A549 (cell line): ENCODE measurements at regions not wholly inside any gene's neighbourhood (a gene's known extent, or its start where the extent isn't known, plus 50 kb on each side); places are given as distances from the start of the nearest gene placed in this dataset.
A peak's percentile ranks its signal among the peaks of the same experiment; 100 is the strongest.

Experiments used
- ATAC-seq, 2 experiments: fragments of 200-7000 bp in 1 of 2; fragments of >200 bp in 1 of 2; cut with Nextera tagmentation in 1 of 2; cut with Tn5 transposase in 1 of 2; 3 replicates each; pipeline versions ENCODE4 v1.8.0 to v1.9.1; 2018 to 2020; ENCODE audit warnings: mild to moderate bottlenecking in 1 of 2, moderate library complexity in 1 of 2
- CTCF ChIA-PET: fragments of 300-600 bp; sonication (Branson Sonifier 250); formaldehyde crosslinking; extraction: SDS; loops from one replicate; lab custom pipeline; 2021; ENCODE audit warnings: antibody characterized with exemption, inconsistent platforms; lab: Yijun Ruan, JAX
- POLR2A ChIA-PET: fragments of 350-600 bp; formaldehyde crosslinking; extraction: SDS; loops from one replicate; lab custom pipeline; 2021; ENCODE audit warnings: antibody characterized with exemption, inconsistent platforms; lab: Yijun Ruan, JAX
- DNase-seq, 2 experiments: peaks; one replicate each; pipeline versions ENCODE4 v3.0.0 to v3.0.0-alpha.2; 2011 to 2016; ENCODE audit warnings: low read depth in 1 of 2, low spot score in 1 of 2
- FAIRE-seq: peaks from 2 replicates; lab custom pipeline; 2011; peaks lifted over from hg19 to GRCh38; lab: Jason Lieb, UNC
- H3K27ac ChIP-seq, 2 experiments: fragments of >200 bp; sonication (Bioruptor Twin); formaldehyde crosslinking; 3 replicates each; pipeline ENCODE4 v1.5.1; 2016 to 2017
- H3K4me1 ChIP-seq: fragments of >200 bp; sonication (Bioruptor Twin); formaldehyde crosslinking; 3 replicates; pipeline ENCODE4 v1.6.1; 2016
- H3K4me2 ChIP-seq: fragments of >200 bp; sonication (Bioruptor Twin); formaldehyde crosslinking; 3 replicates; pipeline ENCODE4 v1.6.1; 2016
- H3K4me3 ChIP-seq: fragments of >200 bp; sonication (Bioruptor Twin); formaldehyde crosslinking; 3 replicates; pipeline ENCODE4 v1.5.1; 2016
- H3K9me3 ChIP-seq: fragments of >200 bp; sonication (Bioruptor Twin); formaldehyde crosslinking; 3 replicates; pipeline ENCODE4 v1.6.1; 2016
- CHD2 ChIP-seq: fragments of 150-350 bp; IDR thresholded peaks from 2 replicates; pipeline ENCODE4 v1.6.1; 2014; ENCODE audit warnings: low read length; ENCODE audit not compliant: partially characterized antibody
- EHF ChIP-seq: fragments of 250-450 bp; sonication (Bioruptor Pico); IDR thresholded peaks from 2 replicates; pipeline ENCODE4 v1.5.0; 2020; ENCODE audit warnings: mild to moderate bottlenecking
- FOSB ChIP-seq: fragments of 250-450 bp; sonication (Bioruptor Pico); IDR thresholded peaks from 2 replicates; pipeline ENCODE4 v1.5.0; 2020; ENCODE audit warnings: mild to moderate bottlenecking, moderate library complexity
- FOSL2 ChIP-seq, 2 experiments: fragments of 450-650 bp in 1 of 2; fragments of >200 bp in 1 of 2; sonication (Bioruptor Twin) in 1 of 2; formaldehyde crosslinking; IDR thresholded peaks; 2 replicates each; pipeline versions ENCODE4 v1.5.0 to v1.6.1; 2016 to 2020; ENCODE audit warnings: mild to moderate bottlenecking in 1 of 2, moderate library complexity in 1 of 2
- FOXS1 ChIP-seq: fragments of 250-450 bp; sonication (Bioruptor Pico); IDR thresholded peaks from 2 replicates; pipeline ENCODE4 v1.5.0; 2020; ENCODE audit warnings: mild to moderate bottlenecking, moderate library complexity
- GATA3 ChIP-seq: IDR thresholded peaks from 2 replicates; pipeline ENCODE4 v1.6.1; 2012; ENCODE audit warnings: borderline replicate concordance
- HDAC2 ChIP-seq: fragments of 200-600 bp; sonication (generic); IDR thresholded peaks from 2 replicates; pipeline ENCODE4 v1.6.1; 2016
- HOXB13 ChIP-seq: fragments of 250-450 bp; sonication (Bioruptor Pico); IDR thresholded peaks from 2 replicates; pipeline ENCODE4 v1.5.0; 2020; ENCODE audit warnings: low read depth, mild to moderate bottlenecking, moderate library complexity
- KDM5A ChIP-seq: fragments of 200-600 bp; sonication (generic); IDR thresholded peaks from 2 replicates; pipeline ENCODE4 v1.6.1; 2016; ENCODE audit warnings: antibody characterized with exemption, mild to moderate bottlenecking
- MAFK ChIP-seq: fragments of 450-650 bp; IDR thresholded peaks from 2 replicates; pipeline ENCODE4 v1.6.1; 2014; ENCODE audit not compliant: partially characterized antibody
- MYC ChIP-seq: IDR thresholded peaks from 2 replicates; pipeline ENCODE4 v1.6.1; 2012; ENCODE audit warnings: mild to moderate bottlenecking, inconsistent platforms, low read length, improper control_type of control experiment, borderline replicate concordance
- NFE2L2 ChIP-seq: fragments of 150-350 bp; conservative IDR thresholded peaks from 2 replicates; pipeline ENCODE4 v1.6.1; 2014; ENCODE audit warnings: low read length
- NR3C1 ChIP-seq: fragments of >200 bp; sonication (Bioruptor Twin); formaldehyde crosslinking; IDR thresholded peaks from 3 replicates; pipeline ENCODE4 v1.6.1; 2017
- POLR2AphosphoS2 ChIP-seq: conservative IDR thresholded peaks from 2 replicates; pipeline ENCODE4 v1.6.1; 2012; ENCODE audit warnings: low read length, improper control_type of control experiment, inconsistent platforms
- RARB ChIP-seq: fragments of 250-450 bp; sonication (Bioruptor Pico); IDR thresholded peaks from 2 replicates; pipeline ENCODE4 v1.8.0; 2021; ENCODE audit warnings: mild to moderate bottlenecking, moderate library complexity
- RNF2 ChIP-seq: fragments of 200-600 bp; sonication (generic); IDR thresholded peaks from 2 replicates; pipeline ENCODE4 v1.6.1; 2016; ENCODE audit warnings: low read depth, mild to moderate bottlenecking, antibody characterized with exemption, moderate library complexity, borderline replicate concordance
- SMC3 ChIP-seq: fragments of >200 bp; sonication (Bioruptor Twin); formaldehyde crosslinking; IDR thresholded peaks from 3 replicates; pipeline ENCODE4 v1.6.1; 2018; ENCODE audit warnings: inconsistent platforms
- SREBF2 ChIP-seq: fragments of 450-650 bp; IDR thresholded peaks from 2 replicates; pipeline ENCODE4 v1.6.1; 2014; ENCODE audit warnings: mild to moderate bottlenecking, moderate library complexity
- TP53 ChIP-seq: fragments of 250-450 bp; sonication (Bioruptor Pico); IDR thresholded peaks from 2 replicates; pipeline ENCODE4 v1.5.0; 2021; ENCODE audit warnings: mild to moderate bottlenecking, moderate library complexity
- ZFP36 ChIP-seq: fragments of 450-650 bp; IDR thresholded peaks from 2 replicates; pipeline ENCODE4 v1.6.1; 2014; ENCODE audit warnings: borderline replicate concordance; ENCODE audit not compliant: partially characterized antibody
- WGBS: methylation state at CpG from one replicate; pipeline ENCODE4 v1.1.6; 2017; ENCODE audit errors: missing lambda C conversion rate; 5-methylcytosine and 5-hydroxymethylcytosine counted together
- TF ChIP-seq, protein P1 (sequence below): fragments of 200-600 bp; sonication (generic); IDR thresholded peaks from 2 replicates; pipeline ENCODE4 v1.6.1; 2016; ENCODE audit warnings: antibody characterized with exemption, mild to moderate bottlenecking, moderate library complexity
- TF ChIP-seq, protein P2 (sequence below): fragments of 450-650 bp; IDR thresholded peaks from 2 replicates; pipeline ENCODE4 v1.6.1; 2014; ENCODE audit warnings: antibody characterized with exemption
- TF ChIP-seq, protein P3 (sequence below): fragments of >200 bp; sonication (Bioruptor Twin); formaldehyde crosslinking; IDR thresholded peaks from 3 replicates; pipeline ENCODE4 v1.6.1; 2016

DNA sequence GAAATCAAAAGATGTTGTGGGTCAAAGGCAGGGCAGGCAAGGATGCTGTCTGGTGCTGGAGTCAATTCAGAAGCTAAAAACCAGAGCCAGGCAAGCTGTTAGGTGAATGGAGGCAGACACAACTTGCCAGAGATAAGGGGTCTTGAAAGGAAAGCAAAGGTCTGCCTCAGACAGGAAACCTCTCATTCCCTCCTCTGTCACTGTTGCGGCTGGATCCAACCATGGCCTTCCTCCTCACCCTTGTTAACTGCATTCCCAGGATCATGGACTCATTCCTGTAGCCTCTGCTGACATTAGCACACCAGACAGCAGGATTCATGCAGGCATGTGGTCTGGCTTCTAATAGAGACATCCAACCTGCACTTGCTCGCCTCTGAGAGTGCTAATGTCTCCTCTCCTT is 186.7 kb upstream of the HS3ST3A1 start:
- 5% methylated on average over 2 of the region's 2 CpGs for WGBS
- no peaks in the 10 kb centered on the region for H3K9me3 ChIP-seq
- H3K27ac ChIP-seq, result no peak overlapping the region
- ATAC-seq (no peak), FAIRE-seq (no peak), DNase-seq (no peak)
- ChIA-PET CTCF (no interaction called here), POLR2A (no interaction called here)
- TF ChIP-seq HDAC2, result no peak
- TF ChIP-seq, protein P1, sequence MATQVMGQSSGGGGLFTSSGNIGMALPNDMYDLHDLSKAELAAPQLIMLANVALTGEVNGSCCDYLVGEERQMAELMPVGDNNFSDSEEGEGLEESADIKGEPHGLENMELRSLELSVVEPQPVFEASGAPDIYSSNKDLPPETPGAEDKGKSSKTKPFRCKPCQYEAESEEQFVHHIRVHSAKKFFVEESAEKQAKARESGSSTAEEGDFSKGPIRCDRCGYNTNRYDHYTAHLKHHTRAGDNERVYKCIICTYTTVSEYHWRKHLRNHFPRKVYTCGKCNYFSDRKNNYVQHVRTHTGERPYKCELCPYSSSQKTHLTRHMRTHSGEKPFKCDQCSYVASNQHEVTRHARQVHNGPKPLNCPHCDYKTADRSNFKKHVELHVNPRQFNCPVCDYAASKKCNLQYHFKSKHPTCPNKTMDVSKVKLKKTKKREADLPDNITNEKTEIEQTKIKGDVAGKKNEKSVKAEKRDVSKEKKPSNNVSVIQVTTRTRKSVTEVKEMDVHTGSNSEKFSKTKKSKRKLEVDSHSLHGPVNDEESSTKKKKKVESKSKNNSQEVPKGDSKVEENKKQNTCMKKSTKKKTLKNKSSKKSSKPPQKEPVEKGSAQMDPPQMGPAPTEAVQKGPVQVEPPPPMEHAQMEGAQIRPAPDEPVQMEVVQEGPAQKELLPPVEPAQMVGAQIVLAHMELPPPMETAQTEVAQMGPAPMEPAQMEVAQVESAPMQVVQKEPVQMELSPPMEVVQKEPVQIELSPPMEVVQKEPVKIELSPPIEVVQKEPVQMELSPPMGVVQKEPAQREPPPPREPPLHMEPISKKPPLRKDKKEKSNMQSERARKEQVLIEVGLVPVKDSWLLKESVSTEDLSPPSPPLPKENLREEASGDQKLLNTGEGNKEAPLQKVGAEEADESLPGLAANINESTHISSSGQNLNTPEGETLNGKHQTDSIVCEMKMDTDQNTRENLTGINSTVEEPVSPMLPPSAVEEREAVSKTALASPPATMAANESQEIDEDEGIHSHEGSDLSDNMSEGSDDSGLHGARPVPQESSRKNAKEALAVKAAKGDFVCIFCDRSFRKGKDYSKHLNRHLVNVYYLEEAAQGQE, result no peak
- no peak for TF ChIP-seq FOSB (CRISPR knock-in tag)
- no peak for TF ChIP-seq NFE2L2
- no peak for TF ChIP-seq POLR2AphosphoS2
- H3K4me3 ChIP-seq, result no peak overlapping the region
- H3K4me1 ChIP-seq, result no peaks in the 10 kb centered on the region
- no peak overlapping the region for H3K4me2 ChIP-seq

DNA sequence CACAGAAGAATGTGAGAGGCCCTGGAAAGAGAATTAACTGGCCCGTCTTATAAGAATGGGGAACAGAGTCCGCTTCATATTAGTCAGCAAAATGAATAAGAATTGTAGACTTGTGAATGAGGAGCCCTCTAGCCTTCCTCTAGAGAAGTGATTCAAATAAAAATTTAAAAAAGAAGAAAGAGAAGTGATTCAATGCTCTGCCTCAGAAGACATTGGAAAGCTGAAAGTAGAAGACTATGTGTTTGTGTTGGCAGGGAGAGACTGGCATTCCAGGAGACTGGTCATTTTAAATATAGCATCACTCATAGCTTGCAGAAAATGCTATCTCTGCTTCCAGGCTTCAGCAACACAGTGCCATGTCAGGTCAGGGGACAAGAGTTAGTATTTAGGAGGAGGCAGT is 190.6 kb upstream of the HS3ST3A1 start:
- POLR2A ChIA-PET, result no interaction called here
- no peak overlapping the region for H3K4me3 ChIP-seq
- no peak overlapping the region for H3K4me2 ChIP-seq
- no peaks in the 10 kb centered on the region for H3K4me1 ChIP-seq
- no peak overlapping the region for H3K27ac ChIP-seq
- no peak for TF ChIP-seq RNF2
- TF ChIP-seq, all 56 proteins: peak for 0
- WGBS, result 10% methylated on average over 2 of the region's 2 CpGs
- CTCF ChIA-PET, result no interaction called here
- DNase-seq, result no peak
- ATAC-seq, result no peak
- no peaks in the 10 kb centered on the region for H3K9me3 ChIP-seq
- FAIRE-seq, result no peak

DNA sequence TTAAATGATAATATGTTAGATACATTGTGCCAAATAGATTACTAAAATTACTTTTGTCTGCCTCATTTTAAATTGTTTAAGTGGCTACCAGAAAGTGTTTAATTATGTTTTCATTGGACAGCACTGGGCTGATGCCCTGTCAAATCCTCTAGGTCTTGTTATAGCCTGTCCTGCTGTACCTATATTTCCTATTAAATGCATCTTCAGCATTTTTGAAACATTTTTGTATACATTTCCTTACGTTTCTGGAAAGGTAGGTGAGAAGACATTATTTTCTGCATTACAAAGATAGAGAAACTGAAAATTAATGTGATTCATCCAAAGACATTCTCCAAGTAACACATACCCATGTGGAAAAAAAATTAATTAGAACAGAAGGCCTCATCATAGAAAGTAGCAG is 192.2 kb upstream of the HS3ST3A1 start:
- Histone ChIP-seq H3K4me3 (no peak overlapping the region), H3K4me1 (no peaks in the 10 kb centered on the region), H3K4me2 (no peak overlapping the region), H3K9me3 (no peaks in the 10 kb centered on the region), H3K27ac (no peak overlapping the region)
- 3% methylated on average over 1 of the region's 1 CpG for WGBS
- no peak for ATAC-seq
- CTCF ChIA-PET, result no interaction called here
- POLR2A ChIA-PET, result no interaction called here
- no peak for FAIRE-seq
- DNase-seq, result no peak
- peak; percentile 82 for TF ChIP-seq MAFK
- no peak for TF ChIP-seq EHF (CRISPR knock-in tag)

DNA sequence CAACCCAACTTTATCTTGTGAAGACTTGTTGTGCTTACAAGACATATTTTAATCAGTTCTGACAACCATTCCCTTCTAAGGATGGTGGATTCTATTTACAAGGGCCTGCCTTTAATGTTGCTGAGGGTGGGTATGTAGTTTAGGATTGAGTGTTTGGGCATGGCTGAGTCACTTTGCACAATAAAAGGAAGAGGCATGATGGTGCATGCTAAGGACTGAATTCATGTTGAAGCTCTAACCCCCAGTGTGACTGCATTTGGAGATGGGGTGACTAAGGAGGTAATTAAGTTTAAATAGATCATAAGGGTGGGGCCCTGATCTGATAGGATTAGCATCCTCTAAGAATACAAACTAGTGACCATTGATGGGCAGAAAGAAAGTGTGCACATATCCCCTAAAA is 196.1 kb upstream of the HS3ST3A1 start:
- DNase-seq, result no peak
- CTCF ChIA-PET, result no interaction called here
- H3K4me1 ChIP-seq, result no peaks in the 10 kb centered on the region

DNA sequence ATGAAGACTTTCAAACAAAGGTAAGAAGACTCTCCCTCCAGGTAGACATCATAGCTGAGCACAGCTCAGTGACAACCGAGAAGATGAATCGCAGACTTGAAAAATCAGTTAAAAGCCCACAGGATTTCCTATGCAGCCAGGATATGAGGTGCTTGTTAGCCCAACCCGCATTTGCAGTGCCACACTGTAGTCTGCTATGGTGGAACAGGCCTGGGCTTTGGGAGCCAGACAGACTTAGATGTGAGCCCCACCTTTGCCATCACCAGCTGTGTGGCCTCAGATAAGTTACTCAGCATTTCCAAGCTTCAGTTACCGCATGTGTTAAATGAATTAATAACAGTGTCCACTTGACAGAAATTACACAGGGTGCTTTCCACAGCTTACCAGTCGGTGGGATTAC is 204.4 kb upstream of the HS3ST3A1 start:
- ChIA-PET CTCF (interaction anchor here (1.7 kb wide), 1 partner anchor 40 kb away, joined by 5 read pairs; no protein-coding TSS in a partner anchor), POLR2A (no interaction called here)
- Histone ChIP-seq H3K27ac (no peak overlapping the region), H3K9me3 (no peaks in the 10 kb centered on the region), H3K4me1 (no peaks in the 10 kb centered on the region), H3K4me2 (no peak overlapping the region), H3K4me3 (no peak overlapping the region)
- DNase-seq (no peak), ATAC-seq (no peak), FAIRE-seq (no peak)
- 17% methylated on average over 5 of the region's 5 CpGs for WGBS
- TF ChIP-seq FOSB (CRISPR knock-in tag), result no peak
- no peak for TF ChIP-seq SMC3
- TF ChIP-seq, protein P2, sequence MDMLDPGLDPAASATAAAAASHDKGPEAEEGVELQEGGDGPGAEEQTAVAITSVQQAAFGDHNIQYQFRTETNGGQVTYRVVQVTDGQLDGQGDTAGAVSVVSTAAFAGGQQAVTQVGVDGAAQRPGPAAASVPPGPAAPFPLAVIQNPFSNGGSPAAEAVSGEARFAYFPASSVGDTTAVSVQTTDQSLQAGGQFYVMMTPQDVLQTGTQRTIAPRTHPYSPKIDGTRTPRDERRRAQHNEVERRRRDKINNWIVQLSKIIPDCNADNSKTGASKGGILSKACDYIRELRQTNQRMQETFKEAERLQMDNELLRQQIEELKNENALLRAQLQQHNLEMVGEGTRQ, result no peak
- TF ChIP-seq HOXB13 (CRISPR knock-in tag), result no peak
- no peak for TF ChIP-seq SREBF2
- TF ChIP-seq HDAC2, result no peak
- TF ChIP-seq CHD2, result no peak
- TF ChIP-seq EHF (CRISPR knock-in tag), result no peak
- no peak for TF ChIP-seq POLR2AphosphoS2
- TF ChIP-seq FOSL2 (IDR thresholded peaks at IDR 0.05), result no peak
- TF ChIP-seq FOSL2 (CRISPR knock-in tag; IDR thresholded peaks at IDR 0.05), result no peak
- TF ChIP-seq ZFP36, result no peak
- TF ChIP-seq RARB (CRISPR knock-in tag), result no peak

More for the DNA sequence above, 196.1 kb upstream of the HS3ST3A1 start:
- H3K27ac ChIP-seq, result no peak overlapping the region
- no peak overlapping the region for H3K4me2 ChIP-seq
- POLR2A ChIA-PET, result no interaction called here
- ATAC-seq (no peak), FAIRE-seq (no peak)
- H3K9me3 ChIP-seq, result no peaks in the 10 kb centered on the region
- H3K4me3 ChIP-seq, result no peak overlapping the region
- TF ChIP-seq GATA3 (no peak), TP53 (no peak), KDM5A (no peak), ZFP36 (no peak), NR3C1 (no peak), FOXS1 (CRISPR knock-in tag) (no peak), RARB (CRISPR knock-in tag) (no peak), MYC (no peak), EHF (CRISPR knock-in tag) (no peak)
- TF ChIP-seq, protein P3, sequence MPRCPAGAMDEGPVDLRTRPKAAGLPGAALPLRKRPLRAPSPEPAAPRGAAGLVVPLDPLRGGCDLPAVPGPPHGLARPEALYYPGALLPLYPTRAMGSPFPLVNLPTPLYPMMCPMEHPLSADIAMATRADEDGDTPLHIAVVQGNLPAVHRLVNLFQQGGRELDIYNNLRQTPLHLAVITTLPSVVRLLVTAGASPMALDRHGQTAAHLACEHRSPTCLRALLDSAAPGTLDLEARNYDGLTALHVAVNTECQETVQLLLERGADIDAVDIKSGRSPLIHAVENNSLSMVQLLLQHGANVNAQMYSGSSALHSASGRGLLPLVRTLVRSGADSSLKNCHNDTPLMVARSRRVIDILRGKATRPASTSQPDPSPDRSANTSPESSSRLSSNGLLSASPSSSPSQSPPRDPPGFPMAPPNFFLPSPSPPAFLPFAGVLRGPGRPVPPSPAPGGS, result no peak
